ENCODE measurements at regions not wholly inside any gene's neighbourhood (a gene's known extent, or its start where the extent isn't known, plus 50 kb on each side); places are given as distances from the start of the nearest gene placed in this dataset.

- Histone ChIP-seq H3K27ac (ENCODE audit: low read depth, low read length) (no peak overlapping the region), H3K27me3 (ENCODE audit: control insufficient read depth, low read length) (peaks cover 4% of the 10 kb centered on the region), H3K4me2 (ENCODE audit: low read length) (no peak overlapping the region), H4K20me1 (ENCODE audit: control insufficient read depth, insufficient read depth, low read depth, low read length) (no peaks in the 10 kb centered on the region), H3K9me3 (ENCODE audit: control insufficient read depth, insufficient read depth, low read length) (no peaks in the 10 kb centered on the region), H3K9me2 (replicated peaks; ENCODE audit: control insufficient read depth, low read length) (no peaks in the 10 kb centered on the region), H3K4me3 (ENCODE audit: low read length) (no peak overlapping the region), H3F3A (ENCODE audit: control insufficient read depth, insufficient read depth) (no peaks in the 10 kb centered on the region), H3K36me3 (ENCODE audit: control insufficient read depth, low read length) (no peaks in the 10 kb centered on the region), H3K4me1 (ENCODE audit: control insufficient read depth, low read length) (no peaks in the 10 kb centered on the region), H3K79me2 (ENCODE audit: control insufficient read depth, low read length) (no peaks in the 10 kb centered on the region)
- no peak for TF ChIP-seq EZH2phosphoT487 (IDR thresholded peaks at IDR 0.05; ENCODE audit: borderline replicate concordance, low read length)
- TF ChIP-seq CTCF (IDR thresholded peaks at IDR 0.05; ENCODE audit: low read depth, low read length, poor library complexity, severe bottlenecking): no peak
Measured at GRCh38 chr4:140213116-140213515, 59.1 kb upstream of the MAML3 start.

- Histone ChIP-seq H3K9me2 (replicated peaks; ENCODE audit: control insufficient read depth, low read length) (no peaks in the 10 kb centered on the region), H3K27me3 (ENCODE audit: control insufficient read depth, low read length) (peaks cover 4% of the 10 kb centered on the region), H3K9me3 (ENCODE audit: control insufficient read depth, insufficient read depth, low read length) (no peaks in the 10 kb centered on the region), H3K36me3 (ENCODE audit: control insufficient read depth, low read length) (no peaks in the 10 kb centered on the region), H4K20me1 (ENCODE audit: control insufficient read depth, insufficient read depth, low read depth, low read length) (no peaks in the 10 kb centered on the region), H3K27ac (ENCODE audit: low read depth, low read length) (no peak overlapping the region), H3K79me2 (ENCODE audit: control insufficient read depth, low read length) (no peaks in the 10 kb centered on the region), H3F3A (ENCODE audit: control insufficient read depth, insufficient read depth) (no peaks in the 10 kb centered on the region), H3K4me1 (ENCODE audit: control insufficient read depth, low read length) (no peaks in the 10 kb centered on the region), H3K4me2 (ENCODE audit: low read length) (no peak overlapping the region), H3K4me3 (ENCODE audit: low read length) (no peak overlapping the region)
- TF ChIP-seq EZH2phosphoT487 (IDR thresholded peaks at IDR 0.05; ENCODE audit: borderline replicate concordance, low read length) (no peak), CTCF (IDR thresholded peaks at IDR 0.05; ENCODE audit: low read depth, low read length, poor library complexity, severe bottlenecking) (no peak)
Measured at GRCh38 chr4:140212646-140213045, 58.7 kb upstream of the MAML3 start.

GRCh38 chr4:140212194-140212593 lies 58.2 kb upstream of the MAML3 start:
- Histone ChIP-seq H3K4me3 (ENCODE audit: low read length) (no peak overlapping the region), H3K4me2 (ENCODE audit: low read length) (no peak overlapping the region), H3K27ac (ENCODE audit: low read depth, low read length) (no peak overlapping the region)

More at GRCh38 chr4:140212194-140212593, 58.2 kb upstream of the MAML3 start:
- H3K9me3 ChIP-seq (ENCODE audit: control insufficient read depth, insufficient read depth, low read length): no peaks in the 10 kb centered on the region
- H3K79me2 ChIP-seq (ENCODE audit: control insufficient read depth, low read length): no peaks in the 10 kb centered on the region
- no peaks in the 10 kb centered on the region for H3K9me2 ChIP-seq (replicated peaks; ENCODE audit: control insufficient read depth, low read length)
- no peaks in the 10 kb centered on the region for H3K36me3 ChIP-seq (ENCODE audit: control insufficient read depth, low read length)
- H3K27me3 ChIP-seq (ENCODE audit: control insufficient read depth, low read length): peaks cover 4% of the 10 kb centered on the region
- H3K4me1 ChIP-seq (ENCODE audit: control insufficient read depth, low read length): no peaks in the 10 kb centered on the region
- TF ChIP-seq CTCF (IDR thresholded peaks at IDR 0.05; ENCODE audit: low read depth, low read length, poor library complexity, severe bottlenecking): no peak
- no peak for TF ChIP-seq EZH2phosphoT487 (IDR thresholded peaks at IDR 0.05; ENCODE audit: borderline replicate concordance, low read length)
- H3F3A ChIP-seq (ENCODE audit: control insufficient read depth, insufficient read depth): no peaks in the 10 kb centered on the region
- H4K20me1 ChIP-seq (ENCODE audit: control insufficient read depth, insufficient read depth, low read depth, low read length): no peaks in the 10 kb centered on the region

Data from DOHH2 (cell line).